ENCODE measurements at regions not wholly inside any gene's neighbourhood (a gene's known extent, or its start where the extent isn't known, plus 50 kb on each side); places are given as distances from the start of the nearest gene placed in this dataset.
"Not testable (repeated sequence)": the region's sequence is repeated elsewhere in the genome, so short reads cannot be mapped to it uniquely, and the experiment has no call there.

GRCh38 chr3:124345845-124346244 is 353.9 kb upstream of the ROPN1 start:
- no peak overlapping the region for H3K4me3 ChIP-seq (ENCODE audit: low read depth, low read length)
- DNase-seq (ENCODE audit: low read depth) = no peak
- TF ChIP-seq CTCF (IDR thresholded peaks at IDR 0.05; ENCODE audit: insufficient read depth, low read depth, low read length, missing control alignments) = no peak

GRCh38 chr3:124346487-124346886 is 354.6 kb upstream of the ROPN1 start:
- DNase-seq (ENCODE audit: low read depth) = no peak
- no peak overlapping the region for H3K4me3 ChIP-seq (ENCODE audit: low read depth, low read length)
- no peak for TF ChIP-seq CTCF (IDR thresholded peaks at IDR 0.05; ENCODE audit: insufficient read depth, low read depth, low read length, missing control alignments)

GRCh38 chr3:124347418-124347817 is 355.5 kb upstream of the ROPN1 start:
- DNase-seq (ENCODE audit: low read depth) = no peak
- no peak overlapping the region for H3K4me3 ChIP-seq (ENCODE audit: low read depth, low read length)
- peak; percentile 4 for TF ChIP-seq CTCF (IDR thresholded peaks at IDR 0.05; ENCODE audit: insufficient read depth, low read depth, low read length, missing control alignments)

GRCh38 chr3:124348555-124348954 is 356.6 kb upstream of the ROPN1 start:
- not testable (repeated sequence) for H3K4me3 ChIP-seq (ENCODE audit: low read depth, low read length); DNase-seq (ENCODE audit: low read depth)

- DNase-seq (ENCODE audit: low read depth) = peak; percentile 52
- TF ChIP-seq CTCF (IDR thresholded peaks at IDR 0.05; ENCODE audit: insufficient read depth, low read depth, low read length, missing control alignments) = peak; percentile 34
These were observed 359.7 kb upstream of the ROPN1 start for GRCh38 chr3:124351430-124352148.

GRCh38 chr3:124352149-124352539 is 360.2 kb upstream of the ROPN1 start:
- TF ChIP-seq CTCF (IDR thresholded peaks at IDR 0.05; ENCODE audit: insufficient read depth, low read depth, low read length, missing control alignments) = no peak
- no peak for DNase-seq (ENCODE audit: low read depth)
- no peak overlapping the region for H3K4me3 ChIP-seq (ENCODE audit: low read depth, low read length)

More at GRCh38 chr3:124351430-124352148, 359.7 kb upstream of the ROPN1 start:
- H3K4me3 ChIP-seq (ENCODE audit: low read depth, low read length) = no peak overlapping the region

GRCh38 chr3:124353691-124354090 is 361.8 kb upstream of the ROPN1 start:
- H3K4me3 ChIP-seq (ENCODE audit: low read depth, low read length) = no peak overlapping the region
- no peak for DNase-seq (ENCODE audit: low read depth)
- no peak for TF ChIP-seq CTCF (IDR thresholded peaks at IDR 0.05; ENCODE audit: insufficient read depth, low read depth, low read length, missing control alignments)
